ENCODE measurements at regions not wholly inside any gene's neighbourhood (a gene's known extent, or its start where the extent isn't known, plus 50 kb on each side); places are given as distances from the start of the nearest gene placed in this dataset.
"Not testable (repeated sequence)": the region's sequence is repeated elsewhere in the genome, so short reads cannot be mapped to it uniquely, and the experiment has no call there.

GRCh38 chr7:66429498-66430163, 199.1 kb upstream of the KCTD7 start:
- no peak for DNase-seq
- Histone ChIP-seq H3K27me3 (no peaks in the 10 kb centered on the region), H3K27ac (no peak overlapping the region), H3K9me3 (no peaks in the 10 kb centered on the region), H3K4me1 (no peaks in the 10 kb centered on the region), H3K36me3 (peaks cover 0 to 18% (median 0%) of the 10 kb centered on the region in 4 donors), H3K4me3 (no peak overlapping the region)
- 93 to 97% methylated on average over 4 of the region's 4 CpGs for WGBS, 2 donors
- intact Hi-C loops (cut with DNase I) = no loop called here
- TF ChIP-seq CTCF (IDR thresholded peaks at IDR 0.05) (no peak), EP300 (IDR thresholded peaks at IDR 0.05) (no peak), POLR2A (IDR thresholded peaks at IDR 0.05) (no peak), POLR2AphosphoS5 (IDR thresholded peaks at IDR 0.05) (no peak)

GRCh38 chr7:66430164-66430545, 198.5 kb upstream of the KCTD7 start:
- 16 to 62% methylated on average over 5 of the region's 5 CpGs for WGBS, 2 donors

GRCh38 chr7:66438703-66439405, 189.8 kb upstream of the KCTD7 start:
- intact Hi-C loops (cut with DNase I) = not testable (repeated sequence)
- 40 to 74% methylated on average over 1 of the region's 1 CpG for WGBS, 2 donors

More at GRCh38 chr7:66430164-66430545, 198.5 kb upstream of the KCTD7 start:
- intact Hi-C loops (cut with DNase I) = no loop called here
- Histone ChIP-seq H3K36me3 (peaks cover 0 to 18% (median 0%) of the 10 kb centered on the region in 4 donors), H3K9me3 (no peaks in the 10 kb centered on the region), H3K27ac (no peak overlapping the region), H3K4me3 (no peak overlapping the region), H3K4me1 (no peaks in the 10 kb centered on the region), H3K27me3 (no peaks in the 10 kb centered on the region)
- TF ChIP-seq EP300 (IDR thresholded peaks at IDR 0.05) = no peak
- no peak for TF ChIP-seq CTCF (IDR thresholded peaks at IDR 0.05)
- TF ChIP-seq POLR2AphosphoS5 (IDR thresholded peaks at IDR 0.05) = no peak
- TF ChIP-seq POLR2A (IDR thresholded peaks at IDR 0.05) = no peak
- DNase-seq = no peak

GRCh38 chr7:66442385-66442784, 186.3 kb upstream of the KCTD7 start:
- no peaks in the 10 kb centered on the region for H3K36me3 ChIP-seq
- no peaks in the 10 kb centered on the region for H3K27me3 ChIP-seq
- no peak overlapping the region for H3K4me3 ChIP-seq
- no peak overlapping the region for H3K27ac ChIP-seq
- no peak for DNase-seq
- 22 to 62% methylated on average over 4 of the region's 4 CpGs for WGBS, 2 donors
- TF ChIP-seq EP300 (IDR thresholded peaks at IDR 0.05) = no peak
- no peaks in the 10 kb centered on the region for H3K4me1 ChIP-seq
- H3K9me3 ChIP-seq = no peaks in the 10 kb centered on the region
- intact Hi-C loops (cut with DNase I) = no loop called here

More at GRCh38 chr7:66438703-66439405, 189.8 kb upstream of the KCTD7 start:
- H3K27me3 ChIP-seq, H3K4me1 ChIP-seq, H3K9me3 ChIP-seq, H3K27ac ChIP-seq, H3K36me3 ChIP-seq, DNase-seq, H3K4me3 ChIP-seq: not testable (repeated sequence)

GRCh38 chr7:66443946-66444345, 184.7 kb upstream of the KCTD7 start:
- DNase-seq = no peak
- Histone ChIP-seq H3K27ac (no peak overlapping the region), H3K4me1 (no peaks in the 10 kb centered on the region), H3K9me3 (no peaks in the 10 kb centered on the region), H3K27me3 (no peaks in the 10 kb centered on the region), H3K36me3 (peaks cover 0 to 6% (median 0%) of the 10 kb centered on the region in 4 donors), H3K4me3 (no peak overlapping the region)
- intact Hi-C loops (cut with DNase I) = no loop called here
- TF ChIP-seq CTCF (IDR thresholded peaks at IDR 0.05) = no peak
- no peak for TF ChIP-seq EP300 (IDR thresholded peaks at IDR 0.05)
- no peak for TF ChIP-seq POLR2A (IDR thresholded peaks at IDR 0.05)
- no peak for TF ChIP-seq POLR2AphosphoS5 (IDR thresholded peaks at IDR 0.05)

- intact Hi-C loops (cut with DNase I); H3K27me3 ChIP-seq; H3K27ac ChIP-seq; H3K36me3 ChIP-seq; DNase-seq; H3K4me1 ChIP-seq; H3K4me3 ChIP-seq; H3K9me3 ChIP-seq: not testable (repeated sequence)
- WGBS, 2 donors = 99% methylated on average over 2 of the region's 2 CpGs
Measured at GRCh38 chr7:66447007-66447406, 181.7 kb upstream of the KCTD7 start.

GRCh38 chr7:66450814-66451213, 177.9 kb upstream of the KCTD7 start:
- H3K27me3 ChIP-seq; H3K4me1 ChIP-seq; H3K9me3 ChIP-seq; H3K36me3 ChIP-seq; H3K27ac ChIP-seq; H3K4me3 ChIP-seq; DNase-seq; intact Hi-C loops (cut with DNase I): not testable (repeated sequence)
- 58 to 79% methylated on average over 2 of the region's 2 CpGs for WGBS, 2 donors

- intact Hi-C loops (cut with DNase I); H3K9me3 ChIP-seq; H3K36me3 ChIP-seq; H3K27ac ChIP-seq; DNase-seq; H3K4me1 ChIP-seq; H3K4me3 ChIP-seq; H3K27me3 ChIP-seq: not testable (repeated sequence)
- 83 to 92% methylated on average over 2 of the region's 2 CpGs for WGBS, 2 donors
Measured at GRCh38 chr7:66451713-66452112, 177.0 kb upstream of the KCTD7 start.
